ENCODE measurements at regions not wholly inside any gene's neighbourhood (a gene's known extent, or its start where the extent isn't known, plus 50 kb on each side); places are given as distances from the start of the nearest gene placed in this dataset.
"Not testable (repeated sequence)": the region's sequence is repeated elsewhere in the genome, so short reads cannot be mapped to it uniquely, and the experiment has no call there.

- no peak for DNase-seq
Observed at GRCh38 chr4:162838671-162839070, 328.0 kb downstream of the NAF1 start.

- no peak for DNase-seq
Observed at GRCh38 chr4:162837679-162838078, 329.0 kb downstream of the NAF1 start.

- DNase-seq: no peak
Observed at GRCh38 chr4:162837241-162837640, 329.4 kb downstream of the NAF1 start.

GRCh38 chr4:162836773-162837172 is 329.9 kb downstream of the NAF1 start:
- no peak for DNase-seq

GRCh38 chr4:162836258-162836657 is 330.4 kb downstream of the NAF1 start:
- DNase-seq: not testable (repeated sequence)

GRCh38 chr4:162830899-162831298 is 335.8 kb downstream of the NAF1 start:
- DNase-seq: no peak

GRCh38 chr4:162817374-162817773 is 349.3 kb downstream of the NAF1 start:
- not testable (repeated sequence) for DNase-seq

- no peak for DNase-seq
Observed at GRCh38 chr4:162804351-162804924, 362.3 kb downstream of the NAF1 start.

- no peak for DNase-seq
Observed at GRCh38 chr4:162803378-162803777, 363.3 kb downstream of the NAF1 start.

GRCh38 chr4:162797108-162797507 is 369.6 kb downstream of the NAF1 start:
- no peak for DNase-seq

GRCh38 chr4:162793571-162793970 is 373.1 kb downstream of the NAF1 start:
- no peak for DNase-seq

GRCh38 chr4:162793004-162793403 is 373.7 kb downstream of the NAF1 start:
- no peak for DNase-seq

- no peak for DNase-seq
Observed at GRCh38 chr4:162791226-162791625, 375.5 kb downstream of the NAF1 start.

- no peak for DNase-seq
Observed at GRCh38 chr4:162787120-162787519, 379.6 kb downstream of the NAF1 start.

GRCh38 chr4:162782778-162783525 is 383.7 kb downstream of the NAF1 start:
- DNase-seq: no peak

GRCh38 chr4:162782096-162782777 is 384.5 kb downstream of the NAF1 start:
- no peak for DNase-seq

GRCh38 chr4:162770761-162771490 is 395.8 kb downstream of the NAF1 start:
- no peak for DNase-seq

GRCh38 chr4:162767083-162767482 is 399.6 kb downstream of the NAF1 start:
- no peak for DNase-seq

- no peak for DNase-seq
Observed at GRCh38 chr4:162761965-162762364, 404.7 kb downstream of the NAF1 start.

- not testable (repeated sequence) for DNase-seq
Observed at GRCh38 chr4:162740228-162740627, 426.5 kb downstream of the NAF1 start.

GRCh38 chr4:162739596-162739995 is 427.1 kb downstream of the NAF1 start:
- DNase-seq: not testable (repeated sequence)

- DNase-seq: no peak
Observed at GRCh38 chr4:162732876-162733275, 433.8 kb downstream of the NAF1 start.

GRCh38 chr4:162727766-162728165 is 438.9 kb downstream of the NAF1 start:
- DNase-seq: no peak

All from NCI-H2171 (cell line).